ENCODE measurements at regions not wholly inside any gene's neighbourhood (a gene's known extent, or its start where the extent isn't known, plus 50 kb on each side); places are given as distances from the start of the nearest gene placed in this dataset.

DNA sequence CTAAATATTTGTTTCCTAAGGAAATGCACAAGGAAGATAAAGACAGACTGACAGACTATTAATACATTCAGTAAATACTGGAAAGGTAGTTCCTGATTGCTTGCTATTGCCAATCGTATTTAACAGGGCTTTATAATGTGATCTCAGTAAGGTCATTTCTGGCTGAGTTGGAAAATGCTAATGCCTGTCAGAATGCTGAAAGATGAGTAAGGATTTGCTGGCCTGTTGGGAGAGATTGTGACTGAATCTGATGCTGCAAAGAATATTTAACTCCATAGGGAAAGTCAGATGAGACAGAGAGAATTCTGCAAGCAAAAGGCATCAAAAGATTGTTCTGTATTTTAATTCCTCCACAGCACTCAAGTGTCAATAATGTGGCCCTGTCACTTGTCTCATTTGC, 169.0 kb downstream of the BEND2 start:
- TF ChIP-seq, protein P1, sequence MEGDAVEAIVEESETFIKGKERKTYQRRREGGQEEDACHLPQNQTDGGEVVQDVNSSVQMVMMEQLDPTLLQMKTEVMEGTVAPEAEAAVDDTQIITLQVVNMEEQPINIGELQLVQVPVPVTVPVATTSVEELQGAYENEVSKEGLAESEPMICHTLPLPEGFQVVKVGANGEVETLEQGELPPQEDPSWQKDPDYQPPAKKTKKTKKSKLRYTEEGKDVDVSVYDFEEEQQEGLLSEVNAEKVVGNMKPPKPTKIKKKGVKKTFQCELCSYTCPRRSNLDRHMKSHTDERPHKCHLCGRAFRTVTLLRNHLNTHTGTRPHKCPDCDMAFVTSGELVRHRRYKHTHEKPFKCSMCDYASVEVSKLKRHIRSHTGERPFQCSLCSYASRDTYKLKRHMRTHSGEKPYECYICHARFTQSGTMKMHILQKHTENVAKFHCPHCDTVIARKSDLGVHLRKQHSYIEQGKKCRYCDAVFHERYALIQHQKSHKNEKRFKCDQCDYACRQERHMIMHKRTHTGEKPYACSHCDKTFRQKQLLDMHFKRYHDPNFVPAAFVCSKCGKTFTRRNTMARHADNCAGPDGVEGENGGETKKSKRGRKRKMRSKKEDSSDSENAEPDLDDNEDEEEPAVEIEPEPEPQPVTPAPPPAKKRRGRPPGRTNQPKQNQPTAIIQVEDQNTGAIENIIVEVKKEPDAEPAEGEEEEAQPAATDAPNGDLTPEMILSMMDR (conservative IDR thresholded peaks at IDR 0.05; ENCODE audit: low read length): no peak
- no peak for TF ChIP-seq EZH2phosphoT487 (IDR thresholded peaks at IDR 0.05; ENCODE audit: borderline replicate concordance, low read depth, low read length)

Data from OCI-LY7 (cell line).